ENCODE measurements at regions not wholly inside any gene's neighbourhood (a gene's known extent, or its start where the extent isn't known, plus 50 kb on each side); places are given as distances from the start of the nearest gene placed in this dataset.

DNA sequence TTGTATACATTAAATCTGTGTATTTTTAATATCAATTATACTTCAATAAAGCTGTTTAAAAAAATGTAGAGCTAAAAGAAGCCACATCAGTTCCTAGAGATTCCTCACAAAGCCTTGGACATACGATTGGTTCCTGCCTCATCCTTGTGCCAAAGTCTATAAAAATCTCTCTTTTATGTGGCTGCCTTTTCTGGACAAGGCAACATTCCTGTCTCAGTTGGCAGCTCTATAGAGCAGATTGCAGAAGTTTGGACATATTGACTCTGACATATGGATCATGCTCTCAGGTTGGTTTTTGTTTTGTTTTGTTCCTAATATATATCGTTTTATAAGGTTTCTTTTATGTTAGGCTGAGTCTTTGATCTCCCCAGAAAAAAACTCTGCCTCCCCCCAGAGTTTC, 148.9 kb downstream of the MAFB start:
- TF ChIP-seq, protein P1, sequence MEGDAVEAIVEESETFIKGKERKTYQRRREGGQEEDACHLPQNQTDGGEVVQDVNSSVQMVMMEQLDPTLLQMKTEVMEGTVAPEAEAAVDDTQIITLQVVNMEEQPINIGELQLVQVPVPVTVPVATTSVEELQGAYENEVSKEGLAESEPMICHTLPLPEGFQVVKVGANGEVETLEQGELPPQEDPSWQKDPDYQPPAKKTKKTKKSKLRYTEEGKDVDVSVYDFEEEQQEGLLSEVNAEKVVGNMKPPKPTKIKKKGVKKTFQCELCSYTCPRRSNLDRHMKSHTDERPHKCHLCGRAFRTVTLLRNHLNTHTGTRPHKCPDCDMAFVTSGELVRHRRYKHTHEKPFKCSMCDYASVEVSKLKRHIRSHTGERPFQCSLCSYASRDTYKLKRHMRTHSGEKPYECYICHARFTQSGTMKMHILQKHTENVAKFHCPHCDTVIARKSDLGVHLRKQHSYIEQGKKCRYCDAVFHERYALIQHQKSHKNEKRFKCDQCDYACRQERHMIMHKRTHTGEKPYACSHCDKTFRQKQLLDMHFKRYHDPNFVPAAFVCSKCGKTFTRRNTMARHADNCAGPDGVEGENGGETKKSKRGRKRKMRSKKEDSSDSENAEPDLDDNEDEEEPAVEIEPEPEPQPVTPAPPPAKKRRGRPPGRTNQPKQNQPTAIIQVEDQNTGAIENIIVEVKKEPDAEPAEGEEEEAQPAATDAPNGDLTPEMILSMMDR (IDR thresholded peaks at IDR 0.05; ENCODE audit: unreplicated experiment): no peak
- H3K4me1 Mint-ChIP-seq (ENCODE audit: low read depth): peaks cover 4% of the 10 kb centered on the region
- H3K4me3 Mint-ChIP-seq (ENCODE audit: low read depth): no peak overlapping the region
- no peaks in the 10 kb centered on the region for H3K9me3 Mint-ChIP-seq (ENCODE audit: low read depth)
- H3K27me3 Mint-ChIP-seq: peaks cover 10% of the 10 kb centered on the region
- no peak for DNase-seq (ENCODE audit: low spot score, unreplicated experiment)
- no peaks in the 10 kb centered on the region for H3K36me3 Mint-ChIP-seq (ENCODE audit: insufficient read depth)
- H3K27ac Mint-ChIP-seq: no peak overlapping the region

DNA sequence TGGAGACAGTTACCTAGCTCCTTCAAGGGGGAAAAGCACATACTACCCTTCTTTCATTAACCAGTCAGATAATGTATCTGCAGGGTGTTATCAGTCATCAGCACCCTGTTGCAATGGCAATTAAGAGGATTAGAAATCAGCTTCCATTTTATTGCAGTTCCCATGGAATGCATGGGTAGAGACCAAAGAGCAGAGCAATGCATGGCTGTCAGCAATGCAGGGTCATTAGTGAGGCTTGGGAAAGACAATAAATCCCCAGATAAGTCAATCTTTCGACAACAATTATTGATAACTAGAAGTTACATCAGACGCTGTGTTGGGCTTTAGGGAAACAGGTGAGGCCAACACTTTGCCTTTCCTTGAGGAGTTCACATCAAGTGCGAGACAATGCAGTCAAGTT, 150.9 kb downstream of the MAFB start:
- Mint-ChIP-seq H3K27me3 (peaks cover 9% of the 10 kb centered on the region), H3K4me3 (ENCODE audit: low read depth) (no peak overlapping the region), H3K36me3 (ENCODE audit: insufficient read depth) (no peaks in the 10 kb centered on the region), H3K27ac (no peak overlapping the region), H3K9me3 (ENCODE audit: low read depth) (no peaks in the 10 kb centered on the region), H3K4me1 (ENCODE audit: low read depth) (peaks cover 4% of the 10 kb centered on the region)
- no peak for DNase-seq (ENCODE audit: low spot score, unreplicated experiment)
- TF ChIP-seq, protein P1 (IDR thresholded peaks at IDR 0.05; ENCODE audit: unreplicated experiment): no peak

DNA sequence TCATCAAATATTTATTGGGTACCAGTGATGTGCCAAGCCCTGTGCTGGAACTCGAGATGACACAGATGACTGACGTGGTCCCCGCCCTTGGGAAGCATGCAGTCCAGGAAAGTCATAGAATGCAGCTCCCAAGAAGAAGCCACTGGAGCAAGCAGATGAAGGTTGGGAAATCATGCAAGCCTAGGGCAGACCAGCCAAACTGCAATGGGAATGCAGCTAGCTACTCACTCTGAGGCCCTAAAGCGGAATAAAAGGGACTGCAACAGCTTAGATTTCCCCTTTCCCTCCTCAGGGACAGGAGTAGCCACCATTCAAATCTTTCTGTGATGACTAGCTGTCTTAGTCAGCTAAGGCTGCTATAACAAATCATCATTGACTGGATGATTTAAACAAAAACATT, 152.2 kb downstream of the MAFB start:
- no peak overlapping the region for H3K27ac Mint-ChIP-seq
- H3K4me1 Mint-ChIP-seq (ENCODE audit: low read depth): peaks cover 4% of the 10 kb centered on the region
- TF ChIP-seq, protein P1 (IDR thresholded peaks at IDR 0.05; ENCODE audit: unreplicated experiment): no peak
- H3K36me3 Mint-ChIP-seq (ENCODE audit: insufficient read depth): no peaks in the 10 kb centered on the region
- H3K9me3 Mint-ChIP-seq (ENCODE audit: low read depth): peaks cover 2% of the 10 kb centered on the region
- no peak for DNase-seq (ENCODE audit: low spot score, unreplicated experiment)
- H3K27me3 Mint-ChIP-seq: peaks cover 9% of the 10 kb centered on the region
- H3K4me3 Mint-ChIP-seq (ENCODE audit: low read depth): no peak overlapping the region

DNA sequence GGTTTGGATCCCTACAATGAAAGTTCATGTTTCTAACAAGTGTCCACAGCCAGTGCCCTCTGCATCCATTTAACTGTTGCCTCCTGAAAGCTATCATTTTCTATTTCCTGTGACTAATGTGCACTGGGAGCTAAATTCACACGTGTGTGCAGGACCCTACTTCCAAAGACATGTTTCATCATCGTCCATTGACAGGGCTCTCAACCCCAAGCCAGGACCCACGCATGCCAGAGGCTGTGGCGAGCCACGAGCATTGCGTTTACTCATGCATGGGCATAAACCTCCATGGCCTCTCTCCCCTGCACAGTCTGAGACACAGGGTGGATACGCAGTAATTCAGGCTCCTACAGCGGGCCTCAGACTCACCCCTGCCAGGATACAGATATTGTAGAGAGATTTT, 153.2 kb downstream of the MAFB start:
- Mint-ChIP-seq H3K4me1 (ENCODE audit: low read depth) (peaks cover 4% of the 10 kb centered on the region), H3K4me3 (ENCODE audit: low read depth) (no peak overlapping the region), H3K36me3 (ENCODE audit: insufficient read depth) (no peaks in the 10 kb centered on the region), H3K27ac (no peak overlapping the region), H3K27me3 (peaks cover 6% of the 10 kb centered on the region), H3K9me3 (ENCODE audit: low read depth) (peaks cover 7% of the 10 kb centered on the region)
- DNase-seq (ENCODE audit: low spot score, unreplicated experiment): no peak
- TF ChIP-seq, protein P1 (IDR thresholded peaks at IDR 0.05; ENCODE audit: unreplicated experiment): no peak

DNA sequence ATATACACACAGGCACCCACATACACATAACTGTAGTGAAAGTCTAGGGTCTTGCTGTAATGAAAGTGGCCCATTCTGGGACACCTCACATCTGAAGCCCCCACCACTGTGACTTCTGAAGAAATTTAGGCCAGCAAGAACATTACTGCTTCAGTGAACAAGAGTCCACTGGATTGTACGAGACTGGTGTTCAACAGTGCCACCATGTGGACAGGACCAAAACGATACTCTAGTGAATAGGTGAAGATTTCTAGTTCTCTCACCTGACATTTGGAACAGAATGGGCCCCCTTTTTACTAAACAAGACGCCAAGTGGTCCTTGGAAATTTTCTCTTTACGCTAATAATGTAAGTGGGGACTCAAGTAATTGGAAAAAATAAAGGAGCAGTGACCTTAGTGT, 156.9 kb downstream of the MAFB start:
- H3K4me3 Mint-ChIP-seq (ENCODE audit: low read depth): no peak overlapping the region
- TF ChIP-seq, protein P1 (IDR thresholded peaks at IDR 0.05; ENCODE audit: unreplicated experiment): peak; percentile 36
- no peak overlapping the region for H3K27ac Mint-ChIP-seq
- H3K4me1 Mint-ChIP-seq (ENCODE audit: low read depth): no peaks in the 10 kb centered on the region
- H3K9me3 Mint-ChIP-seq (ENCODE audit: low read depth): peaks cover 8% of the 10 kb centered on the region
- H3K36me3 Mint-ChIP-seq (ENCODE audit: insufficient read depth): no peaks in the 10 kb centered on the region
- H3K27me3 Mint-ChIP-seq: peaks cover 4% of the 10 kb centered on the region
- DNase-seq (ENCODE audit: low spot score, unreplicated experiment): no peak

Measured in progenitor cell of endocrine pancreas (in vitro differentiated cells).